GM12878 (cell line): ENCODE measurements at regions not wholly inside any gene's neighbourhood (a gene's known extent, or its start where the extent isn't known, plus 50 kb on each side); places are given as distances from the start of the nearest gene placed in this dataset.

Source experiments
- ATAC-seq: fragments of 200-7000 bp; cut with Tn5 transposase; 3 replicates; pipeline ENCODE4 v1.9.1; 2020; ENCODE audit warnings: mild to moderate bottlenecking, moderate library complexity
- BruUV-seq: library from RNA; stranded (reverse); fragments of 400-500 nt; replicated peaks from 2 replicates; lab custom pipeline; 2021; lab: Mats Ljungman, UMichigan
- CTCF ChIA-PET: fragments of 300-600 bp; sonication (Branson Sonifier 250); formaldehyde crosslinking; extraction: SDS; loops from one replicate; lab custom pipeline; 2021; ENCODE audit warnings: inconsistent platforms; lab: Yijun Ruan, JAX
- POLR2A ChIA-PET: fragments of 350-600 bp; formaldehyde crosslinking; extraction: SDS; loops from one replicate; lab custom pipeline; 2021; ENCODE audit warnings: inconsistent platforms; lab: Charles Lee
- RAD21 ChIA-PET: fragments of 300-600 bp; sonication (Branson Sonifier 250); formaldehyde crosslinking; loops from one replicate; lab custom pipeline; 2023; ENCODE audit warnings: antibody characterized with exemption; ENCODE audit not compliant: unreplicated experiment; lab: Charles Lee
- SMC1A ChIA-PET: fragments of 300-600 bp; sonication (Branson Sonifier 250); formaldehyde crosslinking; loops from one replicate; lab custom pipeline; 2023; ENCODE audit not compliant: unreplicated experiment, uncharacterized antibody; lab: Charles Lee
- DNase-seq: peaks from one replicate; pipeline ENCODE4 v3.0.0-alpha.2; 2011; ENCODE audit warnings: low read depth, low spot score
- FAIRE-seq: peaks from 3 replicates; lab custom pipeline; 2011; peaks lifted over from hg19 to GRCh38; lab: Jason Lieb, UNC
- H2AFZ ChIP-seq: 2 replicates; pipeline ENCODE4 v1.6.0; 2011; ENCODE audit warnings: low read depth, low read length, control low read depth; ENCODE audit not compliant: control insufficient read depth
- H3K27ac ChIP-seq: 2 replicates; pipeline ENCODE4 v1.5.1; 2011; ENCODE audit warnings: control low read depth; ENCODE audit not compliant: control insufficient read depth, insufficient read depth
- H3K27me3 ChIP-seq, 2 experiments: replicated peaks in 1 of 2; 2 replicates each; pipeline versions ENCODE4 v1.6.0 to v1.6.1; 2011; ENCODE audit warnings: low read length in 1 of 2; ENCODE audit not compliant: control insufficient read depth in 2 of 2, insufficient read depth in 2 of 2
- H3K36me3 ChIP-seq, 2 experiments: 2 replicates each; pipeline ENCODE4 v1.5.1; 2011; ENCODE audit warnings: low read length in 1 of 2; ENCODE audit not compliant: control insufficient read depth in 2 of 2, insufficient read depth in 2 of 2
- H3K4me1 ChIP-seq: 2 replicates; pipeline ENCODE4 v1.6.1; 2011; ENCODE audit warnings: mild to moderate bottlenecking, low read length, moderate library complexity, mixed read lengths; ENCODE audit not compliant: control insufficient read depth, insufficient read depth
- H3K4me2 ChIP-seq: 2 replicates; pipeline ENCODE4 v1.6.0; 2011; ENCODE audit warnings: control low read depth; ENCODE audit not compliant: control insufficient read depth, insufficient read depth
- H3K4me3 ChIP-seq: fragments of 200-600 bp; sonication (generic); 2 replicates; pipeline ENCODE4 v1.5.1; 2016
- H3K79me2 ChIP-seq: 2 replicates; pipeline ENCODE4 v1.6.0; 2011; ENCODE audit warnings: low read length; ENCODE audit not compliant: control insufficient read depth, insufficient read depth
- H3K9ac ChIP-seq: 2 replicates; pipeline ENCODE4 v1.8.0; 2011; ENCODE audit warnings: low read length, control low read depth, mixed read lengths; ENCODE audit not compliant: control insufficient read depth, insufficient read depth
- H3K9me3 ChIP-seq: replicated peaks from 3 replicates; pipeline ENCODE4 v1.5.1; 2011; ENCODE audit warnings: mild to moderate bottlenecking, low read length; ENCODE audit not compliant: control insufficient read depth, insufficient read depth
- H4K20me1 ChIP-seq: 2 replicates; pipeline ENCODE4 v1.6.0; 2011; ENCODE audit not compliant: control insufficient read depth, insufficient read depth
- E2F8 ChIP-seq: fragments of 450-650 bp; IDR thresholded peaks from 2 replicates; pipeline ENCODE4 v1.6.1; 2018; ENCODE audit warnings: mild to moderate bottlenecking, low read depth, moderate library complexity; ENCODE audit not compliant: partially characterized antibody
- EGR1 ChIP-seq, 2 experiments: IDR thresholded peaks; 1 replicate in 1 of 2; 2 replicates in 1 of 2; pipeline ENCODE4 v1.6.1; 2011 to 2012; ENCODE audit warnings: low read depth in 2 of 2, low read length in 2 of 2, borderline replicate concordance in 1 of 2, mild to moderate bottlenecking in 1 of 2, moderate library complexity in 1 of 2
- NFXL1 ChIP-seq: fragments of 450-650 bp; IDR thresholded peaks from 2 replicates; pipeline ENCODE4 v1.6.1; 2017; ENCODE audit warnings: antibody characterized with exemption, mild to moderate bottlenecking, borderline replicate concordance
- SREBF1 ChIP-seq: IDR thresholded peaks from 2 replicates; pipeline ENCODE4 v1.6.1; 2012; ENCODE audit warnings: mild to moderate bottlenecking, low read length
- USF2 ChIP-seq: IDR thresholded peaks from 2 replicates; pipeline ENCODE4 v1.6.1; 2011; ENCODE audit warnings: low read depth, low read length, improper control_type of control experiment, borderline replicate concordance
- ZNF622 ChIP-seq: fragments of 450-650 bp; IDR thresholded peaks from 2 replicates; pipeline ENCODE4 v1.6.1; 2017; ENCODE audit warnings: mild to moderate bottlenecking, inconsistent platforms
- WGBS: methylation state at CpG from one replicate; pipeline ENCODE4 v1.1.6; 2016; ENCODE audit warnings: low lambda C conversion rate; ENCODE audit not compliant: insufficient replicate concordance, insufficient coverage; ENCODE audit errors: missing lambda C conversion rate; 5-methylcytosine and 5-hydroxymethylcytosine counted together
- in situ Hi-C: fragments of 300-500 bp; cut with MboI; formaldehyde crosslinking; loops from 9 replicates; pipeline ENCODE4 v1.14.3; 2018; ENCODE audit warnings: mixed read lengths
- intact Hi-C: fragments of 100-400 bp; cut with micrococcal nuclease; formaldehyde crosslinking; loops from one replicate; pipeline ENCODE4 v1.14.2; 2022; ENCODE audit not compliant: unreplicated experiment

GRCh38 chr9:129455151-129455995 lies 165.5 kb downstream of the C9orf50 start (continued):
- TF ChIP-seq E2F8: no peak
- TF ChIP-seq ZNF622: no peak
- TF ChIP-seq EGR1 (IDR thresholded peaks at IDR 0.05; ENCODE audit: borderline replicate concordance in 1 of 2, low read depth in 2 of 2, low read length in 2 of 2): no peak
- TF ChIP-seq NFXL1: no peak
- TF ChIP-seq SREBF1: no peak

DNA sequence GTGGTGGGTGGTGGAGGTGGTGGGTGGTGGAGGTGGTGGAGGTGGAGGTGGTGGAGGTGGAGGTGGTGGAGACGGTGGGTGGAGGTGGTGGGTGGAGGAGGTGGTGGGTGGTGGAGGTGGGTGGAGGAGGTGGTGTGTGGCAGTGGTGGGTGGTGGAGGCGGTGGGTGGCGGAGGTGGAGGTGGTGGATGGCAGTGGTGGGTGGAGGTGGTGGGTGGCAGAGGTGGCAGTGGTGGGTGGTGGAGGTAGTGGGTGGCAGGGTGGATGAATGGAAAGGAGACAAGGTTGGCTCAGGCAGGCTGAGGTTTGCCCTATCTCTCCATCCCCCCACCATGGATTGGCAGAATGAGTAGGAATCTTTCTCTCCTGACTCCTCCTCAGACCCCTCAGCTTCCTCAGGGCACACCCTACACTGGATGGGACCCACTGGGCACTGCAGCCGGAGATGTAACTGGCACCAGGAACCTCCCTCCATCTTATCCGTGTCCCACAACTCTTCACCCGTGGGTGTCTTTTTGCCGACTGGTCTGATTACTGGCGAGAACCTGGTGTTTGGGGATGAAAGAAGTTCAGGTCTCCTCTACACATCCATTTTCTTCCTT lies 166.3 kb downstream of the C9orf50 start:
- RAD21 ChIA-PET: no interaction called here

More for the DNA sequence above, 166.3 kb downstream of the C9orf50 start:
- SMC1A ChIA-PET: no interaction called here
- BruUV-seq: no TSS peak
- 0 out of 3 replicates have a peak, but pooled peaks of 1 of the 2 experiments have one; percentile 9 for TF ChIP-seq EGR1 (IDR thresholded peaks at IDR 0.05; ENCODE audit: borderline replicate concordance in 1 of 2, low read depth in 2 of 2, low read length in 2 of 2)
- no peak for TF ChIP-seq USF2
- no peak for DNase-seq
- Histone ChIP-seq H3K4me1 (peaks cover 15% of the 10 kb centered on the region), H3K27me3 (no peaks in the 10 kb centered on the region), H3K79me2 (no peaks in the 10 kb centered on the region), H3K4me3 (no peak overlapping the region), H4K20me1 (no peaks in the 10 kb centered on the region), H2AFZ (no peak overlapping the region), H3K36me3 (no peaks in the 10 kb centered on the region), H3K27ac (no peak overlapping the region), H3K9me3 (no peaks in the 10 kb centered on the region), H3K9ac (no peak overlapping the region), H3K4me2 (no peak overlapping the region)
- POLR2A ChIA-PET: no interaction called here
- no peak for ATAC-seq
- 61% methylated on average over 5 of the region's 8 CpGs for WGBS
- in situ Hi-C loops (no loop called here), intact Hi-C loops (no loop called here)
- FAIRE-seq: no peak
- CTCF ChIA-PET: no interaction called here
